ENCODE measurements at regions not wholly inside any gene's neighbourhood (a gene's known extent, or its start where the extent isn't known, plus 50 kb on each side); places are given as distances from the start of the nearest gene placed in this dataset.

GRCh38 chr3:144390786-144391185, 419.2 kb downstream of the DIPK2A start:
- H3K36me3 ChIP-seq, result no peaks in the 10 kb centered on the region
- H3K4me1 ChIP-seq (ENCODE audit: control insufficient read depth in 1 of 2, low read depth in 2 of 2), result no peaks in the 10 kb centered on the region
- H3K9me3 ChIP-seq, result no peaks in the 10 kb centered on the region
- no peak for DNase-seq (ENCODE audit: low spot score)
- no peak overlapping the region for H3K4me3 ChIP-seq
- no peak for ATAC-seq (ENCODE audit: insufficient number of reproducible peaks, low FRiP score, low read depth)
- no peak for TF ChIP-seq CTCF (IDR thresholded peaks at IDR 0.05)
- no peaks in the 10 kb centered on the region for H3K27me3 ChIP-seq (replicated peaks; ENCODE audit: insufficient read depth)
- H3K27ac ChIP-seq, result no peak overlapping the region

DNA sequence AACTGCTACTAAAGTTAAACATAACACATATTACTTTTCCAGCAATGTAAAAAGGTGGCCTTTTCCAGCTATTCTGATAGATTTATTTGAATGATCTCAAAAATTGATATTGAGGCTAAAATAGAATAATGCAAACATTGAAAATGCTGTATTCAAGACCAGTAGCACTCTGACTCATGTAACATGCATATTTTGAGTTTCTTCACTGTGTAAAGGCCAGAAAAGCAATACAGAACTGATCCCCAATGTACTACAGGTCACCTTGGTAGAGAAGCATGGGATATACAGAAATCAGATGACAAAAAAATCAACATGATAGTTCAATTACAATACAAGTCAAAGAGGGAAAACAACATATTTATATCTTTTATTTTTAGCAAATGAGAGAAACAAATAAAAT, 419.6 kb downstream of the DIPK2A start:
- no peaks in the 10 kb centered on the region for H3K27me3 ChIP-seq (replicated peaks; ENCODE audit: insufficient read depth)

DNA sequence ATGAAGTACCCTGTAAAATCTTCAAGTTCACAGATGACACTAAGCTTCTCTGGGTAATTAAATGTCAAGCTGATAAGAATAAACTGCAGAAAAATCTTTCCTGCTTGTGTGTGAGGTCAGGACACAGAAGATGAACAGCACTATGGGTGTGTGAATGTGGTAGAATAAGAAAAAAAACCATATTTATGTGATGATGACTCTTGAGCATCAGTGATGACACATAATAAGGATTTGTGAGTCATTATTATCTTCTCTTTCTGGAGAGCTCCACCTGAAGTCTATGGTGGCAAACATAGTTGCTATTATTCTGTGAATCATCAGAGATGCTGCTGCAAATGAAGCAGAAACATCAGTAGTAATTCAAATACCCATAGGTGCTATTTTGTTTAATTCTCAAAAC, 422.4 kb downstream of the DIPK2A start:
- DNase-seq (ENCODE audit: low spot score), result no peak
- Histone ChIP-seq H3K27ac (no peak overlapping the region), H3K27me3 (replicated peaks; ENCODE audit: insufficient read depth) (no peaks in the 10 kb centered on the region), H3K4me3 (no peak overlapping the region), H3K4me1 (ENCODE audit: control insufficient read depth in 1 of 2, low read depth in 2 of 2) (no peaks in the 10 kb centered on the region), H3K36me3 (no peaks in the 10 kb centered on the region), H3K9me3 (peaks cover under 1% of the 10 kb centered on the region)
- ATAC-seq (ENCODE audit: insufficient number of reproducible peaks, low FRiP score, low read depth), result no peak
- no peak for TF ChIP-seq CTCF (IDR thresholded peaks at IDR 0.05)

More for the DNA sequence above, 419.6 kb downstream of the DIPK2A start:
- Histone ChIP-seq H3K27ac (no peak overlapping the region), H3K4me3 (no peak overlapping the region), H3K9me3 (no peaks in the 10 kb centered on the region), H3K4me1 (ENCODE audit: control insufficient read depth in 1 of 2, low read depth in 2 of 2) (no peaks in the 10 kb centered on the region), H3K36me3 (no peaks in the 10 kb centered on the region)
- no peak for TF ChIP-seq CTCF (IDR thresholded peaks at IDR 0.05)
- DNase-seq (ENCODE audit: low spot score) (no peak), ATAC-seq (ENCODE audit: insufficient number of reproducible peaks, low FRiP score, low read depth) (no peak)

DNA sequence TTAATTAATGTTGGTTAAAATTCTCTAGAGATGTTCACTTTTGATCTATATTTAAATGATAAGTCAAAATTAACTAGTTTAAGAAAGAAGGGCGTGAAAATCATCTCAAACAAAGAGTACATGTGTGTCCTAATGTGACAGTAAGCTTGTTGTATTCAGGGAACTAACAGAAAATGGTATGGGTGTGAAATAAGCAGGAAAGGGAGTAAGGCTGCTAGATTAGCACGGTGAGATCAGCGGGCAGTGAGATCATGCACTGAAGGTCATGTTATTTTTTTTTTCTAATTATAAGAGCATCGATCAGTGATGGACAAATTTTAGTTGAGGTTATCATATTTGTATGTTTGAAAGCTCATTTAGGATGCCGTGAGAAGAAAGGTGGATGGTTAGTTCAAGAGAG, 430.8 kb downstream of the DIPK2A start:
- H3K27me3 ChIP-seq (replicated peaks; ENCODE audit: insufficient read depth), result no peaks in the 10 kb centered on the region
- peaks cover 7% of the 10 kb centered on the region for H3K9me3 ChIP-seq
- ATAC-seq (ENCODE audit: insufficient number of reproducible peaks, low FRiP score, low read depth) (no peak), DNase-seq (ENCODE audit: low spot score) (no peak)
- no peak for TF ChIP-seq CTCF (IDR thresholded peaks at IDR 0.05)
- no peaks in the 10 kb centered on the region for H3K4me1 ChIP-seq (ENCODE audit: control insufficient read depth in 1 of 2, low read depth in 2 of 2)
- no peak overlapping the region for H3K4me3 ChIP-seq
- no peaks in the 10 kb centered on the region for H3K36me3 ChIP-seq
- H3K27ac ChIP-seq, result no peak overlapping the region

DNA sequence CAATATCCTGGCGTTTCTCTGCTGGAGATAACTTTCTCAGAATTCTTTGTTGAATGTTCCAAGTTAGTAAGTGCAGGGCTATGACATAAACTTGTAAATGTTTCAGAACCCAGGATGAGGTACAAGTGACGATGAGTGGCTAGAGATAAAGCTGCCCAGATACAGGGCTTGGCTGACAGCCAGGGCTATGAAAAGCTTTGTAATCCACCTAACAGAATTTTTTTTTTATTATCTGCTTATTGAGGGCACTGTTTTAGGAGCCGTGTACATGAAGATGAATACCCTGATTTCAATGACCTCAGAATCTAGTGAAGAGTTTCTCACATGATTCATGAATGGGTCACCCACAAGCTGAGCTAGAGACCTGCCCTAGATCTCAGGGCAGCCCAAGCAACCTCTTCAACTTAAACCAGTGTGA, 431.4 kb downstream of the DIPK2A start:
- ATAC-seq (ENCODE audit: insufficient number of reproducible peaks, low FRiP score, low read depth) (no peak), DNase-seq (ENCODE audit: low spot score) (no peak)
- Histone ChIP-seq H3K4me1 (ENCODE audit: control insufficient read depth in 1 of 2, low read depth in 2 of 2) (no peaks in the 10 kb centered on the region), H3K27ac (no peak overlapping the region), H3K4me3 (no peak overlapping the region), H3K27me3 (replicated peaks; ENCODE audit: insufficient read depth) (no peaks in the 10 kb centered on the region), H3K36me3 (no peaks in the 10 kb centered on the region), H3K9me3 (peaks cover 7% of the 10 kb centered on the region)
- TF ChIP-seq CTCF (IDR thresholded peaks at IDR 0.05), result no peak
